HepG2 (cell line): ENCODE measurements at regions not wholly inside any gene's neighbourhood (a gene's known extent, or its start where the extent isn't known, plus 50 kb on each side); places are given as distances from the start of the nearest gene placed in this dataset.

Experiments used
- ATAC-seq: fragments of 200-7000 bp; cut with Tn5 transposase; 3 replicates; pipeline ENCODE4 v1.9.1; 2020; ENCODE audit warnings: mild to moderate bottlenecking, moderate library complexity
- BruUV-seq: library from RNA; stranded (reverse); fragments of 400-500 nt; replicated peaks from 2 replicates; lab custom pipeline; 2021; lab: Mats Ljungman, UMichigan
- CTCF ChIA-PET: fragments of 300-600 bp; formaldehyde crosslinking; extraction: SDS; loops from one replicate; lab custom pipeline; 2021; ENCODE audit warnings: low total read pairs, inconsistent platforms, low intra/inter-chr PET ratio; lab: Yijun Ruan, JAX
- POLR2A ChIA-PET: fragments of 350-600 bp; sonication (Branson Sonifier 250); formaldehyde crosslinking; loops from one replicate; lab custom pipeline; 2020; ENCODE audit warnings: antibody characterized with exemption, inconsistent platforms; lab: Yijun Ruan, JAX
- DNase-seq: peaks from one replicate; pipeline ENCODE4 v3.0.0-alpha.2; 2015; ENCODE audit warnings: low spot score
- FAIRE-seq: peaks from 3 replicates; lab custom pipeline; 2011; peaks lifted over from hg19 to GRCh38; lab: Jason Lieb, UNC
- H2AFZ ChIP-seq: one replicate; pipeline ENCODE4 v1.6.1; 2011; ENCODE audit warnings: low read length, inconsistent platforms
- H3K27ac ChIP-seq: fragments of 300-600 bp; 3 replicates; pipeline ENCODE4 v1.8.0; 2011; ENCODE audit warnings: mixed run types, mild to moderate bottlenecking, mixed read lengths, low read length, inconsistent platforms; ENCODE audit not compliant: insufficient read depth; ENCODE audit errors: extremely low read length
- H3K27me3 ChIP-seq, 2 experiments: fragments of 200-600 bp in 1 of 2; 2 replicates in 1 of 2; 3 replicates in 1 of 2; pipeline versions ENCODE4 v1.6.0 to v1.8.0; 2011; ENCODE audit warnings: low read length in 2 of 2, mild to moderate bottlenecking in 2 of 2, moderate library complexity in 2 of 2, inconsistent platforms in 1 of 2; ENCODE audit not compliant: insufficient read depth in 2 of 2, control insufficient read depth in 1 of 2
- H3K36me3 ChIP-seq, 2 experiments: fragments of 200-600 bp in 1 of 2; replicated peaks in 1 of 2; 2 replicates in 1 of 2; 3 replicates in 1 of 2; pipeline versions ENCODE4 v1.5.1 to v1.8.0; 2011; ENCODE audit warnings: low read length in 2 of 2, inconsistent platforms in 1 of 2; ENCODE audit not compliant: insufficient read depth in 2 of 2, control insufficient read depth in 1 of 2
- H3K4me1 ChIP-seq: 2 replicates; pipeline ENCODE4 v1.5.1; 2012; ENCODE audit warnings: low read length, inconsistent platforms; ENCODE audit not compliant: insufficient read depth
- H3K4me2 ChIP-seq: 2 replicates; pipeline ENCODE4 v1.6.0; 2011; ENCODE audit warnings: low read depth, low read length, inconsistent platforms
- H3K4me3 ChIP-seq, 3 experiments: fragments of 200-600 bp in 1 of 3; sonication (generic), shearing (Covaris generic) in 1 of 3; replicated peaks in 1 of 3; 2 replicates each; pipeline ENCODE4 v1.5.1; 2011 to 2016; ENCODE audit warnings: low read length in 3 of 3, inconsistent platforms in 2 of 3, low read depth in 2 of 3, mild to moderate bottlenecking in 2 of 3, control low read depth in 1 of 3, mixed read lengths in 1 of 3; ENCODE audit not compliant: insufficient read depth in 1 of 3
- H3K79me2 ChIP-seq: one replicate; pipeline ENCODE4 v1.6.1; 2011; ENCODE audit warnings: low read length, inconsistent platforms; ENCODE audit not compliant: insufficient read depth
- H3K9ac ChIP-seq: 2 replicates; pipeline ENCODE4 v1.6.0; 2011; ENCODE audit warnings: mild to moderate bottlenecking, low read depth, low read length, inconsistent platforms; ENCODE audit not compliant: insufficient read depth
- H3K9me3 ChIP-seq: 2 replicates; pipeline ENCODE4 v1.5.1; 2012; ENCODE audit warnings: mild to moderate bottlenecking, low read length
- H4K20me1 ChIP-seq: 2 replicates; pipeline ENCODE4 v1.6.0; 2011; ENCODE audit warnings: inconsistent platforms, mild to moderate bottlenecking, low read length, moderate library complexity; ENCODE audit not compliant: insufficient read depth
- KAT7 ChIP-seq: IDR thresholded peaks from 2 replicates; pipeline ENCODE4 v1.6.1; 2018; ENCODE audit warnings: borderline replicate concordance, missing compliant biosample characterization
- KAT8 ChIP-seq: IDR thresholded peaks from 2 replicates; pipeline ENCODE4 v1.6.1; 2016; ENCODE audit warnings: missing genetic modification reagents, missing compliant biosample characterization
- NCOA1 ChIP-seq: sonication (generic); formaldehyde crosslinking; IDR thresholded peaks from 2 replicates; pipeline ENCODE4 v1.9.0; 2021; ENCODE audit warnings: missing genetic modification reagents
- PHF21A ChIP-seq: sonication (generic); formaldehyde crosslinking; IDR thresholded peaks from 2 replicates; pipeline ENCODE4 v1.5.0; 2020; ENCODE audit warnings: mild to moderate bottlenecking, missing genetic modification reagents
- RAD51 ChIP-seq: fragments of 450-650 bp; IDR thresholded peaks from 2 replicates; pipeline ENCODE4 v1.6.1; 2016; ENCODE audit warnings: borderline replicate concordance
- ZNF33B ChIP-seq: sonication (generic); formaldehyde crosslinking; IDR thresholded peaks from 2 replicates; pipeline ENCODE4 v1.5.1; 2020; ENCODE audit warnings: mild to moderate bottlenecking, missing genetic modification reagents
- ZNF652 ChIP-seq: IDR thresholded peaks from 2 replicates; pipeline ENCODE4 v1.6.1; 2016; ENCODE audit warnings: low read depth, borderline replicate concordance
- WGBS: methylation state at CpG from one replicate; pipeline ENCODE4 v1.1.6; 2017; ENCODE audit warnings: low lambda C conversion rate; 5-methylcytosine and 5-hydroxymethylcytosine counted together
- in situ Hi-C: cut with HindIII; loops from 2 replicates; pipeline ENCODE4 v1.10.0; 2017; ENCODE audit warnings: low pct_unique_long_range_greater_than_20kb; ENCODE audit not compliant: extremely low pct_ligation_motif_present
- intact Hi-C: fragments of 100-400 bp; cut with micrococcal nuclease; formaldehyde crosslinking; loops from one replicate; pipeline ENCODE4 v1.10.0; 2022; ENCODE audit not compliant: unreplicated experiment
- TF ChIP-seq, protein P1 (sequence below): sonication (generic); formaldehyde crosslinking; IDR thresholded peaks from 2 replicates; pipeline ENCODE4 v1.9.0; 2022; ENCODE audit warnings: missing genetic modification reagents, mild to moderate bottlenecking, borderline replicate concordance
- TF ChIP-seq, protein P2 (sequence below): sonication (generic); formaldehyde crosslinking; IDR thresholded peaks from 2 replicates; pipeline ENCODE4 v1.4.0; 2020; ENCODE audit warnings: missing genetic modification reagents, mild to moderate bottlenecking, borderline replicate concordance
- TF ChIP-seq, protein P3 (sequence below): sonication (generic); formaldehyde crosslinking; IDR thresholded peaks from 2 replicates; pipeline ENCODE4 v1.4.0; 2020; ENCODE audit warnings: low read depth, mild to moderate bottlenecking, missing genetic modification reagents
- TF ChIP-seq, protein P4 (sequence below): sonication (generic); formaldehyde crosslinking; IDR thresholded peaks from 2 replicates; pipeline ENCODE4 v1.4.0; 2020; ENCODE audit warnings: missing genetic modification reagents, low read depth, mild to moderate bottlenecking, borderline replicate concordance
- TF ChIP-seq, protein P5 (sequence below): sonication (generic); formaldehyde crosslinking; IDR thresholded peaks from 2 replicates; pipeline ENCODE4 v1.4.0; 2020; ENCODE audit warnings: missing genetic modification reagents
- TF ChIP-seq, protein P6 (sequence below): IDR thresholded peaks from 2 replicates; pipeline ENCODE4 v1.6.1; 2016; ENCODE audit warnings: control low read depth

DNA sequence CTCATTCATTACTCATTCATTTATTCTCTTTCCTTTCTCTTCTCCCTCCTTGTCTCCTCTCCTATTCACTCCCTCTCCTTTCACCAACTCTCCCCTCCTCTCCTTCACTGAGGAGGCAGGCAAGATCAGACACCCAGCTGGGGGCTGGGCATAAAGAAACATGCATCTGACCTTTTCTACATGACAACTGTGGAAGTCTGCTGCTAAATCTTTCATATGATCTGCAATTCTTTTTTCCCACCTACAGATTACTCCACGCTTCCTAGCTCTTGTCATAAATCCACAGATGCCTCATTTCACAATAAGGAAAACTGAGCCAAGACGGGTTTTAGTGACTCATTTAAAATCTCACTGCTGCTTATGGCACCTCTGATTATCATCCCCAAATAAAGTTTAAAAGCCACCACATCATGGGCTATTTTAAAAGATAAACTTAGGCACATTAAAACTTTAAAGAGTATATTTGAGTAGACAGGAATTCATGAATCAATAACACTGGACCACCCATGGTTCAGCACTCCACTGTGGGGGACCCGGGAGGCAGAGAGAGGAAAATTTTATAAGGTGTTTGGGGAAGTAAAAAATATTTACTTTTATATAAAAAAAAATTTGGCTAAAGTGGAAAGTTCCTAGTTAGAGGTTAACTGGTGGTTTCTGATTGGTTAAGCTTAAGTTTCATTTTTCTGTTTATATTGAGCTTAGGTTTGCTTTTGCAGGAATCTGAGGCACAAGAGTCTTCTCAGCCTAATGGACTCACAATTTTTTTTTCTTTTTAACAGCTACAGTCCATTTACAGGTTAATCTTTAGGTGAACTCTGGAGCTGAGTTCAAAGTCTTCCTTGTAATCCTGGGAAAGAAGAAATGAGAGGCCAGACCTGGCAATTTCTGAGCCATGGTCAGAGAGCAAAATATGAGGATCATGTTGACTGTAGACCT lies 55.8 kb upstream of the DNAH14 start:
- Histone ChIP-seq H2AFZ (no peak overlapping the region), H3K9me3 (no peaks in the 10 kb centered on the region), H3K79me2 (no peaks in the 10 kb centered on the region), H3K4me1 (peaks cover 22% of the 10 kb centered on the region), H3K9ac (no peak overlapping the region), H3K4me2 (peak overlapping the region; percentile 39; the same call in 1 of the 2 replicates), H3K36me3 (no peaks in the 10 kb centered on the region), H3K27me3 (0 out of 5 replicates have a peak, but pooled peaks cover 0 to 7% of the 10 kb centered on the region in 2 experiments), H3K4me3 (no peak overlapping the region), H3K27ac (no peak overlapping the region), H4K20me1 (no peaks in the 10 kb centered on the region)
- in situ Hi-C loops (no loop called here), intact Hi-C loops (loop anchor here (5.0 kb wide), 1 partner anchor 796 kb away; no protein-coding TSS in a partner anchor)
- FAIRE-seq (no peak), DNase-seq (peak; percentile 37), ATAC-seq (peak; percentile 41; the same call in 1 of the 3 replicates)
- POLR2A ChIA-PET = no interaction called here
- BruUV-seq = no TSS peak
- CTCF ChIA-PET = no interaction called here
- WGBS = 1% methylated on average over 3 of the region's 3 CpGs
- TF ChIP-seq NCOA1 (CRISPR knock-in tag) (no peak), KAT8 (peak; percentile 23; the same call in 1 of the 2 replicates), ZNF33B (no peak), PHF21A (CRISPR knock-in tag) (no peak), KAT7 (no peak), RAD51 (no peak), ZNF652 (peak; percentile 84)
- TF ChIP-seq, protein P1, sequence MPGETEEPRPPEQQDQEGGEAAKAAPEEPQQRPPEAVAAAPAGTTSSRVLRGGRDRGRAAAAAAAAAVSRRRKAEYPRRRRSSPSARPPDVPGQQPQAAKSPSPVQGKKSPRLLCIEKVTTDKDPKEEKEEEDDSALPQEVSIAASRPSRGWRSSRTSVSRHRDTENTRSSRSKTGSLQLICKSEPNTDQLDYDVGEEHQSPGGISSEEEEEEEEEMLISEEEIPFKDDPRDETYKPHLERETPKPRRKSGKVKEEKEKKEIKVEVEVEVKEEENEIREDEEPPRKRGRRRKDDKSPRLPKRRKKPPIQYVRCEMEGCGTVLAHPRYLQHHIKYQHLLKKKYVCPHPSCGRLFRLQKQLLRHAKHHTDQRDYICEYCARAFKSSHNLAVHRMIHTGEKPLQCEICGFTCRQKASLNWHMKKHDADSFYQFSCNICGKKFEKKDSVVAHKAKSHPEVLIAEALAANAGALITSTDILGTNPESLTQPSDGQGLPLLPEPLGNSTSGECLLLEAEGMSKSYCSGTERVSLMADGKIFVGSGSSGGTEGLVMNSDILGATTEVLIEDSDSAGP = no peak
- TF ChIP-seq, protein P2, sequence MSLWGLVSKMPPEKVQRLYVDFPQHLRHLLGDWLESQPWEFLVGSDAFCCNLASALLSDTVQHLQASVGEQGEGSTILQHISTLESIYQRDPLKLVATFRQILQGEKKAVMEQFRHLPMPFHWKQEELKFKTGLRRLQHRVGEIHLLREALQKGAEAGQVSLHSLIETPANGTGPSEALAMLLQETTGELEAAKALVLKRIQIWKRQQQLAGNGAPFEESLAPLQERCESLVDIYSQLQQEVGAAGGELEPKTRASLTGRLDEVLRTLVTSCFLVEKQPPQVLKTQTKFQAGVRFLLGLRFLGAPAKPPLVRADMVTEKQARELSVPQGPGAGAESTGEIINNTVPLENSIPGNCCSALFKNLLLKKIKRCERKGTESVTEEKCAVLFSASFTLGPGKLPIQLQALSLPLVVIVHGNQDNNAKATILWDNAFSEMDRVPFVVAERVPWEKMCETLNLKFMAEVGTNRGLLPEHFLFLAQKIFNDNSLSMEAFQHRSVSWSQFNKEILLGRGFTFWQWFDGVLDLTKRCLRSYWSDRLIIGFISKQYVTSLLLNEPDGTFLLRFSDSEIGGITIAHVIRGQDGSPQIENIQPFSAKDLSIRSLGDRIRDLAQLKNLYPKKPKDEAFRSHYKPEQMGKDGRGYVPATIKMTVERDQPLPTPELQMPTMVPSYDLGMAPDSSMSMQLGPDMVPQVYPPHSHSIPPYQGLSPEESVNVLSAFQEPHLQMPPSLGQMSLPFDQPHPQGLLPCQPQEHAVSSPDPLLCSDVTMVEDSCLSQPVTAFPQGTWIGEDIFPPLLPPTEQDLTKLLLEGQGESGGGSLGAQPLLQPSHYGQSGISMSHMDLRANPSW (CRISPR knock-in tag) = no peak
- TF ChIP-seq, protein P3, sequence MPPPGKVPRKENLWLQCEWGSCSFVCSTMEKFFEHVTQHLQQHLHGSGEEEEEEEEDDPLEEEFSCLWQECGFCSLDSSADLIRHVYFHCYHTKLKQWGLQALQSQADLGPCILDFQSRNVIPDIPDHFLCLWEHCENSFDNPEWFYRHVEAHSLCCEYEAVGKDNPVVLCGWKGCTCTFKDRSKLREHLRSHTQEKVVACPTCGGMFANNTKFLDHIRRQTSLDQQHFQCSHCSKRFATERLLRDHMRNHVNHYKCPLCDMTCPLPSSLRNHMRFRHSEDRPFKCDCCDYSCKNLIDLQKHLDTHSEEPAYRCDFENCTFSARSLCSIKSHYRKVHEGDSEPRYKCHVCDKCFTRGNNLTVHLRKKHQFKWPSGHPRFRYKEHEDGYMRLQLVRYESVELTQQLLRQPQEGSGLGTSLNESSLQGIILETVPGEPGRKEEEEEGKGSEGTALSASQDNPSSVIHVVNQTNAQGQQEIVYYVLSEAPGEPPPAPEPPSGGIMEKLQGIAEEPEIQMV (CRISPR knock-in tag) = no peak
- TF ChIP-seq, protein P4, sequence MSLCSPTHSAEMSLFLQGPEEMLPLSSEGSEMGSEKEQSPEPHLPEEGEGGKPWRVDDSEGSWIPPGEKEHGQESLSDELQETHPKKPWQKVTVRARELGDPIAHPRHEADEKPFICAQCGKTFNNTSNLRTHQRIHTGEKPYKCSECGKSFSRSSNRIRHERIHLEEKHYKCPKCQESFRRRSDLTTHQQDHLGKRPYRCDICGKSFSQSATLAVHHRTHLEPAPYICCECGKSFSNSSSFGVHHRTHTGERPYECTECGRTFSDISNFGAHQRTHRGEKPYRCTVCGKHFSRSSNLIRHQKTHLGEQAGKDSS (CRISPR knock-in tag) = no peak
- TF ChIP-seq, protein P5, sequence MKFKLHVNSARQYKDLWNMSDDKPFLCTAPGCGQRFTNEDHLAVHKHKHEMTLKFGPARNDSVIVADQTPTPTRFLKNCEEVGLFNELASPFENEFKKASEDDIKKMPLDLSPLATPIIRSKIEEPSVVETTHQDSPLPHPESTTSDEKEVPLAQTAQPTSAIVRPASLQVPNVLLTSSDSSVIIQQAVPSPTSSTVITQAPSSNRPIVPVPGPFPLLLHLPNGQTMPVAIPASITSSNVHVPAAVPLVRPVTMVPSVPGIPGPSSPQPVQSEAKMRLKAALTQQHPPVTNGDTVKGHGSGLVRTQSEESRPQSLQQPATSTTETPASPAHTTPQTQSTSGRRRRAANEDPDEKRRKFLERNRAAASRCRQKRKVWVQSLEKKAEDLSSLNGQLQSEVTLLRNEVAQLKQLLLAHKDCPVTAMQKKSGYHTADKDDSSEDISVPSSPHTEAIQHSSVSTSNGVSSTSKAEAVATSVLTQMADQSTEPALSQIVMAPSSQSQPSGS (CRISPR knock-in tag) = no peak
- TF ChIP-seq, protein P6, sequence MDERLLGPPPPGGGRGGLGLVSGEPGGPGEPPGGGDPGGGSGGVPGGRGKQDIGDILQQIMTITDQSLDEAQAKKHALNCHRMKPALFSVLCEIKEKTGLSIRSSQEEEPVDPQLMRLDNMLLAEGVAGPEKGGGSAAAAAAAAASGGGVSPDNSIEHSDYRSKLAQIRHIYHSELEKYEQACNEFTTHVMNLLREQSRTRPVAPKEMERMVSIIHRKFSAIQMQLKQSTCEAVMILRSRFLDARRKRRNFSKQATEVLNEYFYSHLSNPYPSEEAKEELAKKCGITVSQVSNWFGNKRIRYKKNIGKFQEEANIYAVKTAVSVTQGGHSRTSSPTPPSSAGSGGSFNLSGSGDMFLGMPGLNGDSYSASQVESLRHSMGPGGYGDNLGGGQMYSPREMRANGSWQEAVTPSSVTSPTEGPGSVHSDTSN (CRISPR knock-in tag) = no peak
